Endothelial cell of umbilical vein (primary cell): ENCODE measurements at regions not wholly inside any gene's neighbourhood (a gene's known extent, or its start where the extent isn't known, plus 50 kb on each side); places are given as distances from the start of the nearest gene placed in this dataset.

Experiments
- BruUV-seq: library from RNA; stranded (reverse); fragments of 400-500 nt; replicated peaks from 2 replicates; lab custom pipeline; 2021; lab: Mats Ljungman, UMichigan
- CTCF ChIA-PET: fragments of 300-600, 350-600 bp; sonication (Branson Sonifier 250); formaldehyde crosslinking; loops from one replicate; lab custom pipeline; 2021; ENCODE audit warnings: antibody characterized with exemption, inconsistent platforms; lab: Charles Lee
- POLR2A ChIA-PET: fragments of 300-600, 350-600 bp; sonication (Branson Sonifier 250); formaldehyde crosslinking; loops from one replicate; lab custom pipeline; 2021; ENCODE audit warnings: antibody characterized with exemption, inconsistent platforms; lab: Charles Lee
- DNase-seq: peaks from one replicate; pipeline ENCODE4 v3.0.0-alpha.2; 2011; ENCODE audit warnings: low read depth, low spot score
- FAIRE-seq: peaks from 2 replicates; lab custom pipeline; 2011; peaks lifted over from hg19 to GRCh38; lab: Jason Lieb, UNC
- H2AFZ ChIP-seq: 2 replicates; pipeline ENCODE4 v1.6.0; 2012; ENCODE audit warnings: low read depth, low read length, control low read depth, inconsistent platforms
- H3K27ac ChIP-seq: 2 replicates; pipeline ENCODE4 v1.5.1; 2011; ENCODE audit warnings: low read depth, mild to moderate bottlenecking, control low read depth, low read length, moderate library complexity; ENCODE audit not compliant: insufficient read depth
- H3K27me3 ChIP-seq, 2 experiments: 2 replicates each; pipeline versions ENCODE4 v1.6.0 to v1.6.1; 2011; ENCODE audit warnings: low read length in 2 of 2, mixed read lengths in 1 of 2; ENCODE audit not compliant: control insufficient read depth in 2 of 2, insufficient read depth in 2 of 2
- H3K36me3 ChIP-seq, 2 experiments: 2 replicates in 1 of 2; 3 replicates in 1 of 2; pipeline ENCODE4 v1.5.1; 2011; ENCODE audit warnings: low read length in 2 of 2, mild to moderate bottlenecking in 1 of 2, moderate library complexity in 1 of 2; ENCODE audit not compliant: control insufficient read depth in 2 of 2, insufficient read depth in 2 of 2; ENCODE audit errors: extremely low read depth in 1 of 2
- H3K4me1 ChIP-seq: 3 replicates; pipeline ENCODE4 v1.5.1; 2011; ENCODE audit warnings: mild to moderate bottlenecking, low read length; ENCODE audit not compliant: control insufficient read depth, insufficient read depth; ENCODE audit errors: extremely low read depth
- H3K4me2 ChIP-seq: 2 replicates; pipeline ENCODE4 v1.6.1; 2011; ENCODE audit warnings: low read length, control low read depth, mixed read lengths; ENCODE audit not compliant: insufficient read depth
- H3K4me3 ChIP-seq, 3 experiments: fragments of 200-600 bp in 1 of 3; sonication (generic), shearing (Covaris generic) in 1 of 3; replicated peaks in 1 of 3; 2 replicates each; pipeline ENCODE4 v1.5.1; 2011 to 2016; ENCODE audit warnings: control low read depth in 3 of 3, low read length in 3 of 3, mild to moderate bottlenecking in 2 of 3, inconsistent platforms in 1 of 3, low read depth in 1 of 3, moderate library complexity in 1 of 3; ENCODE audit not compliant: insufficient read depth in 1 of 3
- H3K79me2 ChIP-seq: 2 replicates; pipeline ENCODE4 v1.6.0; 2012; ENCODE audit warnings: low read length, inconsistent platforms; ENCODE audit not compliant: control insufficient read depth, insufficient read depth
- H3K9ac ChIP-seq: replicated peaks from 2 replicates; pipeline ENCODE3; 2011; ENCODE audit warnings: low read length, control low read depth; ENCODE audit not compliant: insufficient read depth; ENCODE audit errors: extremely low read depth
- H3K9me1 ChIP-seq: replicated peaks from 3 replicates; pipeline ENCODE4 v1.6.0; 2011; ENCODE audit warnings: mild to moderate bottlenecking, low read length; ENCODE audit not compliant: control insufficient read depth, insufficient read depth; ENCODE audit errors: extremely low read depth
- H3K9me3 ChIP-seq: replicated peaks from 2 replicates; pipeline ENCODE4 v1.5.1; 2012; ENCODE audit warnings: low read length, inconsistent platforms; ENCODE audit not compliant: control insufficient read depth, insufficient read depth
- H4K20me1 ChIP-seq: replicated peaks from 2 replicates; pipeline ENCODE3; 2011; ENCODE audit warnings: mild to moderate bottlenecking, low read length; ENCODE audit not compliant: control insufficient read depth, insufficient read depth; ENCODE audit errors: extremely low read depth
- CTCF ChIP-seq, 2 donors: IDR thresholded peaks; 1 replicate in 1 of 2; 2 replicates in 1 of 2; pipeline ENCODE4 v1.5.1; 2011; ENCODE audit warnings: low read length in 2 of 2, mild to moderate bottlenecking in 2 of 2, moderate library complexity in 2 of 2, control low read depth in 1 of 2, inconsistent platforms in 1 of 2, low read depth in 1 of 2; ENCODE audit not compliant: insufficient read depth in 1 of 2; ENCODE audit errors: extremely low read depth in 1 of 2
- EZH2 ChIP-seq: IDR thresholded peaks from 2 replicates; pipeline ENCODE4 v1.6.1; 2012; ENCODE audit warnings: borderline replicate concordance, low read depth, mild to moderate bottlenecking, moderate library complexity, low read length, inconsistent platforms; ENCODE audit not compliant: severe bottlenecking
- MAX ChIP-seq: IDR thresholded peaks from 2 replicates; pipeline ENCODE4 v1.6.1; 2011; ENCODE audit not compliant: insufficient read depth, insufficient read length
- MYC ChIP-seq: IDR thresholded peaks from one replicate; pipeline ENCODE4 v1.6.1; 2011; ENCODE audit warnings: mild to moderate bottlenecking, low read depth, low read length
- POLR2AphosphoS5 ChIP-seq: IDR thresholded peaks from 2 replicates; pipeline ENCODE4 v1.6.1; 2012; ENCODE audit warnings: low read depth, mild to moderate bottlenecking, control low read depth, low read length, moderate library complexity; ENCODE audit not compliant: insufficient read depth
- dilution Hi-C: fragments of 300-500 bp; cut with MboI; formaldehyde crosslinking; loops from one replicate; pipeline ENCODE4 v1.15.0; 2019; ENCODE audit warnings: low sequenced_read_pairs; ENCODE audit not compliant: extremely low pct_ligation_motif_present
- intact Hi-C: fragments of 100-400 bp; cut with micrococcal nuclease; formaldehyde crosslinking; loops from one replicate; pipeline ENCODE4 v1.10.0; 2022

GRCh38 chr20:7207186-7207798 lies 439.8 kb downstream of the BMP2 start:
- DNase-seq (peak; percentile 3), FAIRE-seq (no peak)
- dilution Hi-C loops (no loop called here), intact Hi-C loops (no loop called here)
- H3K9me3 ChIP-seq = no peaks in the 10 kb centered on the region
- CTCF ChIA-PET = interaction anchor here (1.0 to 1.7 kb wide), 3 partner anchors 12 to 79 kb away, joined by 3 to 7 read pairs (median 3); no protein-coding TSS in a partner anchor
- no peak overlapping the region for H3K27ac ChIP-seq
- no peak overlapping the region for H3K4me3 ChIP-seq
- no peaks in the 10 kb centered on the region for H4K20me1 ChIP-seq
- POLR2A ChIA-PET = no interaction called here
- no peaks in the 10 kb centered on the region for H3K79me2 ChIP-seq
- H3K27me3 ChIP-seq = no peaks in the 10 kb centered on the region
- H2AFZ ChIP-seq = no peak overlapping the region
- H3K4me2 ChIP-seq = no peak overlapping the region
- H3K9me1 ChIP-seq = no peaks in the 10 kb centered on the region
- H3K36me3 ChIP-seq = no peaks in the 10 kb centered on the region
- H3K4me1 ChIP-seq = no peaks in the 10 kb centered on the region
- TF ChIP-seq POLR2AphosphoS5 = no peak
- H3K9ac ChIP-seq = no peak overlapping the region
- BruUV-seq = no TSS peak

GRCh38 chr20:7210910-7211309 lies 443.4 kb downstream of the BMP2 start:
- POLR2A ChIA-PET = no interaction called here
- no peaks in the 10 kb centered on the region for H3K27me3 ChIP-seq
- no peaks in the 10 kb centered on the region for H3K79me2 ChIP-seq
- no peaks in the 10 kb centered on the region for H3K9me1 ChIP-seq
- FAIRE-seq (no peak), DNase-seq (no peak)
- dilution Hi-C loops = no loop called here
- H3K9ac ChIP-seq = no peak overlapping the region
- no peaks in the 10 kb centered on the region for H4K20me1 ChIP-seq
- no TSS peak for BruUV-seq
- H3K4me3 ChIP-seq = no peak overlapping the region
- intact Hi-C loops = no loop called here
- CTCF ChIA-PET = no interaction called here
- no peaks in the 10 kb centered on the region for H3K36me3 ChIP-seq
- H3K27ac ChIP-seq = no peak overlapping the region
- no peaks in the 10 kb centered on the region for H3K9me3 ChIP-seq
- H3K4me1 ChIP-seq = no peaks in the 10 kb centered on the region
- no peak overlapping the region for H2AFZ ChIP-seq
- H3K4me2 ChIP-seq = no peak overlapping the region
- TF ChIP-seq MYC (no peak), POLR2AphosphoS5 (no peak), CTCF (IDR thresholded peaks at IDR 0.05; ENCODE audit: extremely low read depth in 1 of 2, insufficient read depth in 1 of 2, low read depth in 1 of 2, low read length in 2 of 2) (no peak), EZH2 (no peak), MAX (no peak)
